HEK293 (cell line): ENCODE measurements at regions not wholly inside any gene's neighbourhood (a gene's known extent, or its start where the extent isn't known, plus 50 kb on each side); places are given as distances from the start of the nearest gene placed in this dataset.

Experiments
- ATF2 ChIP-seq: fragments of 450-650 bp; formaldehyde crosslinking; IDR thresholded peaks from 2 replicates; pipeline ENCODE4 v1.5.1; 2016; ENCODE audit warnings: missing biosample characterization, missing genetic modification characterization, low read depth
- BCL6B ChIP-seq: fragments of 450-650 bp; formaldehyde crosslinking; IDR thresholded peaks from 2 replicates; pipeline ENCODE4 v1.5.1; 2017; ENCODE audit warnings: missing biosample characterization, missing genetic modification characterization
- FEZF1 ChIP-seq: fragments of 450-650 bp; formaldehyde crosslinking; IDR thresholded peaks from 2 replicates; pipeline ENCODE4 v1.5.1; 2016; ENCODE audit warnings: missing biosample characterization, missing genetic modification characterization
- HOXA7 ChIP-seq: sonication (generic); formaldehyde crosslinking; IDR thresholded peaks from 2 replicates; pipeline ENCODE4 v1.8.1; 2022; ENCODE audit warnings: missing genetic modification reagents, borderline replicate concordance
- KLF10 ChIP-seq: fragments of 450-650 bp; IDR thresholded peaks from 2 replicates; pipeline ENCODE4 v1.5.1; 2018; ENCODE audit warnings: missing biosample characterization, mild to moderate bottlenecking, missing genetic modification characterization
- MZF1 ChIP-seq: fragments of 450-650 bp; formaldehyde crosslinking; IDR thresholded peaks from 2 replicates; pipeline ENCODE4 v1.5.1; 2017; ENCODE audit warnings: missing biosample characterization, missing genetic modification characterization, borderline replicate concordance
- SALL2 ChIP-seq: fragments of 450-650 bp; formaldehyde crosslinking; IDR thresholded peaks from 2 replicates; pipeline ENCODE4 v1.5.0; 2017; ENCODE audit warnings: missing biosample characterization, mild to moderate bottlenecking, missing genetic modification characterization, borderline replicate concordance
- SCRT1 ChIP-seq: fragments of 450-650 bp; formaldehyde crosslinking; IDR thresholded peaks from 2 replicates; pipeline ENCODE4 v1.5.1; 2016; ENCODE audit warnings: missing biosample characterization, missing genetic modification characterization, borderline replicate concordance
- SP7 ChIP-seq: fragments of 450-650 bp; formaldehyde crosslinking; IDR thresholded peaks from 2 replicates; pipeline ENCODE4 v1.5.1; 2016; ENCODE audit warnings: missing biosample characterization, missing genetic modification characterization
- WT1 ChIP-seq: fragments of 450-650 bp; formaldehyde crosslinking; IDR thresholded peaks from 2 replicates; pipeline ENCODE4 v1.5.1; 2016; ENCODE audit warnings: missing biosample characterization, missing genetic modification characterization
- YY2 ChIP-seq: fragments of 450-650 bp; formaldehyde crosslinking; IDR thresholded peaks from 2 replicates; pipeline ENCODE4 v1.5.1; 2016; ENCODE audit warnings: missing biosample characterization, missing genetic modification characterization
- ZBTB1 ChIP-seq: fragments of 450-650 bp; formaldehyde crosslinking; IDR thresholded peaks from 2 replicates; pipeline ENCODE4 v1.5.1; 2016; ENCODE audit warnings: missing biosample characterization, missing genetic modification characterization
- ZBTB11 ChIP-seq: fragments of 450-650 bp; formaldehyde crosslinking; conservative IDR thresholded peaks from 2 replicates; pipeline ENCODE4 v1.5.1; 2016; ENCODE audit warnings: low read depth, missing biosample characterization, missing genetic modification characterization
- ZBTB21 ChIP-seq: fragments of 450-650 bp; formaldehyde crosslinking; IDR thresholded peaks from 2 replicates; pipeline ENCODE4 v1.5.1; 2017; ENCODE audit warnings: missing biosample characterization, missing genetic modification characterization
- ZFHX2 ChIP-seq: fragments of 450-650 bp; formaldehyde crosslinking; conservative IDR thresholded peaks from 2 replicates; pipeline ENCODE4 v1.5.1; 2016; ENCODE audit warnings: missing biosample characterization, missing genetic modification characterization
- ZFP41 ChIP-seq: fragments of 450-650 bp; formaldehyde crosslinking; IDR thresholded peaks from 2 replicates; pipeline ENCODE4 v1.5.1; 2016; ENCODE audit warnings: missing biosample characterization, missing genetic modification characterization, borderline replicate concordance
- ZIC2 ChIP-seq: fragments of 450-650 bp; formaldehyde crosslinking; IDR thresholded peaks from 2 replicates; pipeline ENCODE4 v1.5.1; 2016; ENCODE audit warnings: missing biosample characterization, missing genetic modification characterization
- ZNF169 ChIP-seq: fragments of 450-650 bp; formaldehyde crosslinking; IDR thresholded peaks from 2 replicates; pipeline ENCODE4 v1.5.1; 2016; ENCODE audit warnings: missing biosample characterization, missing genetic modification characterization
- ZNF221 ChIP-seq: fragments of 450-650 bp; formaldehyde crosslinking; IDR thresholded peaks from 2 replicates; pipeline ENCODE4 v1.5.1; 2017; ENCODE audit warnings: missing biosample characterization, missing genetic modification characterization, borderline replicate concordance
- ZNF335 ChIP-seq: fragments of 450-650 bp; formaldehyde crosslinking; conservative IDR thresholded peaks from 2 replicates; pipeline ENCODE4 v1.5.1; 2016; ENCODE audit warnings: missing biosample characterization, missing genetic modification characterization
- ZNF391 ChIP-seq: fragments of 450-650 bp; formaldehyde crosslinking; IDR thresholded peaks from 2 replicates; pipeline ENCODE4 v1.5.1; 2016; ENCODE audit warnings: low read depth, missing biosample characterization, missing genetic modification characterization, borderline replicate concordance
- ZNF449 ChIP-seq: fragments of 450-650 bp; formaldehyde crosslinking; IDR thresholded peaks from 2 replicates; pipeline ENCODE4 v1.5.1; 2017; ENCODE audit warnings: missing biosample characterization, mild to moderate bottlenecking, missing genetic modification characterization, moderate library complexity
- ZNF560 ChIP-seq: fragments of 450-650 bp; formaldehyde crosslinking; IDR thresholded peaks from 2 replicates; pipeline ENCODE4 v1.5.1; 2017; ENCODE audit warnings: missing biosample characterization, missing genetic modification characterization, borderline replicate concordance
- ZNF580 ChIP-seq: fragments of 450-650 bp; formaldehyde crosslinking; IDR thresholded peaks from 2 replicates; pipeline ENCODE4 v1.5.1; 2016; ENCODE audit warnings: missing biosample characterization, missing genetic modification characterization
- ZNF626 ChIP-seq: fragments of 450-650 bp; sonication (Bioruptor Pico); formaldehyde crosslinking; IDR thresholded peaks from 2 replicates; pipeline ENCODE4 v1.5.1; 2018; ENCODE audit warnings: missing biosample characterization, missing genetic modification characterization, inconsistent platforms
- ZNF692 ChIP-seq: fragments of 450-650 bp; formaldehyde crosslinking; IDR thresholded peaks from 2 replicates; pipeline ENCODE4 v1.5.1; 2016; ENCODE audit warnings: missing biosample characterization, missing genetic modification characterization
- ZNF701 ChIP-seq: fragments of 450-650 bp; formaldehyde crosslinking; IDR thresholded peaks from 2 replicates; pipeline ENCODE4 v1.5.1; 2016; ENCODE audit warnings: missing biosample characterization, missing genetic modification characterization
- ZNF704 ChIP-seq: fragments of 450-650 bp; formaldehyde crosslinking; IDR thresholded peaks from 2 replicates; pipeline ENCODE4 v1.5.1; 2016; ENCODE audit warnings: missing biosample characterization, missing genetic modification characterization
- ZNF747 ChIP-seq: fragments of 450-650 bp; formaldehyde crosslinking; IDR thresholded peaks from 2 replicates; pipeline ENCODE4 v1.5.1; 2016; ENCODE audit warnings: missing biosample characterization, missing genetic modification characterization
- ZNF791 ChIP-seq: fragments of 450-650 bp; formaldehyde crosslinking; IDR thresholded peaks from 2 replicates; pipeline ENCODE4 v1.5.1; 2016; ENCODE audit warnings: missing biosample characterization, missing genetic modification characterization
- ZSCAN23 ChIP-seq: fragments of 450-650 bp; formaldehyde crosslinking; IDR thresholded peaks from 2 replicates; pipeline ENCODE4 v1.5.1; 2016; ENCODE audit warnings: missing biosample characterization, missing genetic modification characterization

GRCh38 chr1:221327954-221328353, 413.9 kb downstream of the DUSP10 start (continued):
- no peak for TF ChIP-seq SALL2 (tag by site-specific recombination)
- TF ChIP-seq ZNF626 (tag by site-specific recombination) = no peak
- no peak for TF ChIP-seq BCL6B
- TF ChIP-seq ZIC2 (tag by site-specific recombination) = no peak
- TF ChIP-seq ZNF221 (tag by site-specific recombination) = no peak
- TF ChIP-seq ZNF449 (tag by site-specific recombination) = no peak
- TF ChIP-seq WT1 (tag by site-specific recombination) = peak; percentile 90
- TF ChIP-seq YY2 (tag by site-specific recombination) = no peak
- TF ChIP-seq ZNF580 (tag by site-specific recombination) = no peak
- no peak for TF ChIP-seq ZNF169 (tag by site-specific recombination)
- TF ChIP-seq ZFP41 (tag by site-specific recombination) = no peak
- TF ChIP-seq HOXA7 (CRISPR knock-in tag) = no peak
- no peak for TF ChIP-seq ZNF560 (tag by site-specific recombination)
- TF ChIP-seq KLF10 (tag by site-specific recombination) = 0 out of 2 replicates have a peak, but pooled peaks have one; percentile 14
- TF ChIP-seq ZNF391 (tag by site-specific recombination) = no peak
- TF ChIP-seq SCRT1 (tag by site-specific recombination) = no peak
- TF ChIP-seq ZNF701 (tag by site-specific recombination) = no peak
- no peak for TF ChIP-seq ZBTB1 (tag by site-specific recombination)
- TF ChIP-seq ZBTB21 (tag by site-specific recombination) = no peak
- TF ChIP-seq SP7 (tag by site-specific recombination) = peak; percentile 96
- no peak for TF ChIP-seq ZNF791 (tag by site-specific recombination)
- TF ChIP-seq ZBTB11 (tag by site-specific recombination) = no peak
- no peak for TF ChIP-seq ZNF692
- no peak for TF ChIP-seq ZFHX2 (tag by site-specific recombination)
- TF ChIP-seq ZNF747 (tag by site-specific recombination) = no peak
- TF ChIP-seq ZSCAN23 (tag by site-specific recombination) = no peak
- TF ChIP-seq MZF1 = peak; percentile 82; the same call in 1 of the 2 replicates
- no peak for TF ChIP-seq ZNF704 (tag by site-specific recombination)
- 0 out of 2 replicates have a peak, but pooled peaks have one; percentile 14 for TF ChIP-seq ZNF335 (tag by site-specific recombination)
- peak; percentile 94 for TF ChIP-seq FEZF1
- no peak for TF ChIP-seq ATF2 (tag by site-specific recombination)
